ENCODE measurements at regions not wholly inside any gene's neighbourhood (a gene's known extent, or its start where the extent isn't known, plus 50 kb on each side); places are given as distances from the start of the nearest gene placed in this dataset.

GRCh38 chr4:95779447-95779846, 60.4 kb upstream of the PDHA2 start:
- TF ChIP-seq CTCF (IDR thresholded peaks at IDR 0.05), result no peak
- TF ChIP-seq POLR2A (IDR thresholded peaks at IDR 0.05), result no peak

All from thyroid gland (tissue), 4 donors.